HG03439 (cell line): ENCODE measurements at regions not wholly inside any gene's neighbourhood (a gene's known extent, or its start where the extent isn't known, plus 50 kb on each side); places are given as distances from the start of the nearest gene placed in this dataset.
"Not testable (repeated sequence)": the region's sequence is repeated elsewhere in the genome, so short reads cannot be mapped to it uniquely, and the experiment has no call there.

Experiments used
- ATAC-seq: cut with Tn5 transposase; IDR thresholded peaks from one replicate; pipeline ENCODE4 v1.9.1; 2021; ENCODE audit warnings: mild to moderate bottlenecking, moderate library complexity; ENCODE audit not compliant: unreplicated experiment

GRCh38 chr10:30534465-30535144, 94.9 kb downstream of the LYZL2 start:
- peak; percentile 56 for ATAC-seq

- no peak for ATAC-seq
Observed at GRCh38 chr10:30531751-30532530, 97.6 kb downstream of the LYZL2 start.

GRCh38 chr10:30529373-30529998, 95.5 kb downstream of the MAP3K8 start:
- ATAC-seq, result peak; percentile 73

- ATAC-seq, result no peak
Observed at GRCh38 chr10:30528429-30528786, 94.4 kb downstream of the MAP3K8 start.

- ATAC-seq, result no peak
Observed at GRCh38 chr10:30527623-30528428, 93.8 kb downstream of the MAP3K8 start.

- ATAC-seq, result not testable (repeated sequence)
Observed at GRCh38 chr10:30522661-30523078, 88.7 kb downstream of the MAP3K8 start.

GRCh38 chr10:30518907-30519306, 84.9 kb downstream of the MAP3K8 start:
- no peak for ATAC-seq
